HG03432 (cell line): ENCODE measurements at regions not wholly inside any gene's neighbourhood (a gene's known extent, or its start where the extent isn't known, plus 50 kb on each side); places are given as distances from the start of the nearest gene placed in this dataset.
A peak's percentile ranks its signal among the peaks of the same experiment; 100 is the strongest.

Experiments
- ATAC-seq: cut with Tn5 transposase; IDR thresholded peaks from one replicate; pipeline ENCODE4 v1.9.1; 2021; ENCODE audit warnings: mild to moderate bottlenecking, moderate library complexity; ENCODE audit not compliant: unreplicated experiment

GRCh38 chr7:115719963-115720362 lies 310.6 kb downstream of the TFEC start:
- no peak for ATAC-seq

DNA sequence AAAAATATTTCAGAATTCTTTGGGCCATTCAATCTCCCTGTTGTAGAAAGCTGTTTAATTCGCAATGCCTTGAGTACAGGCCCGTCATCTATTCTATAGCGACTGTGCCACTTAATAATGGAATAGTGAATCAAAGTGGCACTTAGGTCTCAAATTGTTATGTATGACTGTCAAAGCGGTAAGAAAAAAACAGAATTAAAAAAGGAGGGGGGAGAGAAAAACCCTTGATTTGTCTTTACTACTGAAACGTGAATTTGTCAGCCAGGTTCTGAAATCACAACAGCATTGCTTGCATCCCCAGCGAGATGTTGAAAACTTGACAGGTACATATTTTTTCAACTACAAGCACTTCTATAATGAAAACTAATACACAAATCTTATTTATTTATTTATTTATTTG lies 320.9 kb downstream of the TFEC start:
- no peak for ATAC-seq

- no peak for ATAC-seq
Measured at GRCh38 chr7:115708013-115708341, 322.6 kb downstream of the TFEC start.

- peak; percentile 55 for ATAC-seq
Measured at GRCh38 chr7:115707258-115708012, 323.1 kb downstream of the TFEC start.

- ATAC-seq: no peak
Measured at GRCh38 chr7:115704884-115705283, 325.7 kb downstream of the TFEC start.

DNA sequence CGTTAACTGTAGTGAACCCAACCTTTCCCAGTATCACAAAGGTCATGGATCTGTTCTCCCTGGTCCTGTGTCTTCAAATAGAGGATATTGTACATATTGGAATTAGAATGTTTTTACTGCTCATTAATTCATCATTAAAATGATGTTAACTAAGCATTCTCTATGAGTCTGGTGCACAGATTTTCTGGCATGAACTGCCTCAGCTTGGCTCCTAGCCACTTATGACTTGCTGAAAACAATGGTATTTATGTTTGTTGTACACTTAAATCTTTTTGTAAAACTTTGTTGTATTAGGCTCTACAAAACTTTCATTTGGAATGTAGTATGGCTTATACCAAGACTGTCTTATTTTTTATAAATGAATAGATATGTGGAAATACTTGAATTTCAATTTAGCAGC lies 329.4 kb downstream of the TFEC start:
- no peak for ATAC-seq

GRCh38 chr7:115694424-115694823 lies 336.1 kb downstream of the TFEC start:
- ATAC-seq: no peak

DNA sequence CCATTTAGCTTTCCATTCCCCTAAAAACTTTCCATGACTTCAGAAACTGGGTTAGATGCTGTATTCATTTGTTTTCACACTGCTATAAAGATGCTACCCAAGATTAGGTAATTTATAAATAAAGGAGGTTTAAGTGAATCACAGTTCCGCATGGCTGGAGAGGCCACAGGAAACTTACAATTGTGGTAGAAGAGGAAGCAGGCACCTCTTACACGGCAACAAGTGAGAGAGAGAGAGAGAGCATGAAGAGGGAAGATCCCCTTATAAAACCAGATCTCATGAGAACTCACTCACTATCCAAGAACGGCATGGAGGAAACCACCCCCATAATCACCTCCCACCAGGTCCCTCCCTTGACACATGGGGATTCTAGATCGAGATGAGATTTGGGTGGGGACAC lies 336.8 kb downstream of the TFEC start:
- peak; percentile 65 for ATAC-seq

- no peak for ATAC-seq
Measured at GRCh38 chr7:115689941-115690340, 340.6 kb downstream of the TFEC start.

- ATAC-seq: no peak
Measured at GRCh38 chr7:115683093-115683492, 347.5 kb downstream of the TFEC start.

- ATAC-seq: peak; percentile 80
Measured at GRCh38 chr7:115682507-115682906, 348.1 kb downstream of the TFEC start.

- no peak for ATAC-seq
Measured at GRCh38 chr7:115680921-115681320, 349.6 kb downstream of the TFEC start.

- ATAC-seq: peak; percentile 74
Measured at GRCh38 chr7:115679976-115680375, 350.6 kb downstream of the TFEC start.

- ATAC-seq: no peak
Measured at GRCh38 chr7:115679423-115679822, 351.1 kb downstream of the TFEC start.

GRCh38 chr7:115678086-115678982 lies 352.2 kb downstream of the TFEC start:
- no peak for ATAC-seq

DNA sequence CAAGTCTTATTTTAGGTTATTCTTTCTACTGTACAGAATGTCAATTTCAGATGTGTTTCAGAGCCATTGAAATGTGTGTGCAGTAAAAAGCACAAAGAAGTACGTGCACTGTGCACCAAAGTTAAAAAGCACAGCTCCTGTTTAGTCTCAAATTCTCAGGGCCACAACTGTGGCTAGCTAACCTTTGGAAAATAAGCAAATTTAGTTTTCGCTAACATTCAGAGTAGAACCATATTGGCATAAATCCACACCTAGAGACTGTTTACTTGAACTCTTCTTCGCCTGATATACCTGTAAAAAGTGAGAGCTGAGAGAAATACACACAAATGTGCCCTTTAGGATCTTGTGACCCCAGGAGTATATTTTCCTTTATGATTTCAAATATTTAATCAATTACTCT lies 353.9 kb downstream of the TFEC start:
- no peak for ATAC-seq

- ATAC-seq: no peak
Measured at GRCh38 chr7:115676080-115676479, 354.5 kb downstream of the TFEC start.

GRCh38 chr7:115674467-115675024 lies 356.0 kb downstream of the TFEC start:
- ATAC-seq: no peak

DNA sequence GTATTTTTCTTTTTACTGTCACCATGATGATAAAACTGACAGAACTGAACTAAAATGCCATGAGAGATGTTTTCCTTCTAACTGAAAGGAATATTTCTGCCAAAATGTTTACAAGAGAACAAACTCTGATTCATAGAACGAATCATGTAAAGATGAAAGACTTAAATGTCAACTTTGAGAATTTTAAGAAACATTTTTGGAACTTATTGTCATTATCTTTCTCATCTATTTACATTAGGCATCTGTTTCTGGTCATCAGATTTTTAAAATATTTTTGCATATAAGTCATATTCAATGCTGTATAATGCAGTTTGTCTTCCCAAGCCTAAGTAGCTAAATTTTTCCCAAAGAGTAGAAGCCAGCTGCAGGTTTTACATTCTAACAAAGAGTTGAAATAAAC lies 358.5 kb downstream of the TFEC start:
- ATAC-seq: no peak

DNA sequence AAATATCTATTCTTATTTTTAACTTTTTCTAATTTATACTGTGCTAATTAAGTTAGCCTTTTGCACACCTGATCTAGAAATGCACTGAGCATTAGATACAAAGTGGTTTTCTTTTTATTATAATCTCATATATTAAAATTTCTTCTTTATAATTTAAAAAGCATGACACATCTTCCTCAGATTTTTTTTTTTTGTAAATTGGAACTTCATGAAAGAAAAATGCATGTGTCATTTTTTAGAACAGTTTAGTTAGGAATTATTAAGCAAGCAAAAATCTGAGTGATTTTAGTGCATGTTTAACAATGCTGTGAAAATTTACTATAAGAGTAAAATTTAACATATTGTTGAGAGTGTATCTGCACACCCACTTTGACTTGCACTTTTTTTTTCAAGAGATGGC lies 367.9 kb downstream of the TFEC start:
- ATAC-seq: no peak

DNA sequence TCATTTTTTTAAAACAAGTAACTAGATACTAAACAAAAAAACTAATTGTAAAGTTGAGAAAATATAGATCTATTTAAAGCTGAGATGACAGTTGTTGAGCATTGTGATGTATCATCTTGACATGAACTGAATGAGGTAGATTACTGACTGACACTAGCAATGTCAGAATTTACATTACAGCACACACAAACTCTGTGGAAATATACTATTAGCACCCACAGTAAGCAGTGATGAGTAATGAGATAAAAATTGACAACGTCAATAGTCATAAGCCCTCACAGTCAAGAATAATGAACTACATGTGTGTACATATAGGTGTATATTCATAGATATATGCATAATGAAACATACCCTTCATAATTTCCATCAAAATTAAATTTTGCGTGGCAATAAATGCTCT lies 368.4 kb downstream of the TFEC start:
- no peak for ATAC-seq

- ATAC-seq: no peak
Measured at GRCh38 chr7:115658223-115658622, 372.3 kb downstream of the TFEC start.
